GM19452 (cell line): ENCODE measurements at regions not wholly inside any gene's neighbourhood (a gene's known extent, or its start where the extent isn't known, plus 50 kb on each side); places are given as distances from the start of the nearest gene placed in this dataset.

Experiments used
- ATAC-seq: cut with Tn5 transposase; IDR thresholded peaks from one replicate; pipeline ENCODE4 v1.9.1; 2021; ENCODE audit not compliant: unreplicated experiment

DNA sequence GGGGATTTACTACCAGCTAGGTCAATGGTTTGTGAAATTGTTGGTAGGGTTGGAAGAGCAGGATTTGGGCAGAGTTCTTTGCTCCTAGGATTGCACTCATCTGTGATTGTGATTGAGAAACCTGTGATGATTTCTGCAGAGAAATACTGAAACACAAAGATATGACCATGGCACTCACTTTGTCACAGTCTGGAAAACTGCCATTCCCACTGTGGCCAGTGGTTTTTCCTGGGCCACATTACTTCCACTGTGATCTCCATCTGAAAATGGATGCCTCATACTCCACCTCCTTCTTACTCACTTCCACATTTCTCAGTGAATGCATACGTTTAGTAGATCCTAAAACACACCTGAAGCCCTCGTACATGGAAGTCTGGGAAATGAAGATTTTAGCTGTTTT is 593.2 kb downstream of the LMO7 start:
- no peak for ATAC-seq

DNA sequence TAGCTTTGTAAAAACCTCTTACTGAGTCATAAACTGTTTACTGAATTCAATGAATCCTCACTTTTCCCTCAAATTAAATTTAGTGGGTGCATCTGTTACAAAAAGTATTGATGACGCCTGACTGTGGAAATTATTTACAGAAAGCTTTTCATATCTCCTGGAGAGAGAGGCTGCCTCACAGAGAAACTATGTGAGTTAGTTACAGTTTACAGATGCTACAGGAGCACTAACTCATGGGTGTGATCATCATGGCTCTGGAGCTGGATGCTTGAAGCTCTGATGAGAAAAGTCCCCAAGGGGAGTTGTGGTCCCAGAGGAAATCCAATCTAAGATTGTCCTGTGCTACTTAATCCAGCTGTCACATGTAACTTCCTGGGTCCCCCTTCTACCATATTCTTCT is 590.8 kb downstream of the LMO7 start:
- ATAC-seq, result no peak

DNA sequence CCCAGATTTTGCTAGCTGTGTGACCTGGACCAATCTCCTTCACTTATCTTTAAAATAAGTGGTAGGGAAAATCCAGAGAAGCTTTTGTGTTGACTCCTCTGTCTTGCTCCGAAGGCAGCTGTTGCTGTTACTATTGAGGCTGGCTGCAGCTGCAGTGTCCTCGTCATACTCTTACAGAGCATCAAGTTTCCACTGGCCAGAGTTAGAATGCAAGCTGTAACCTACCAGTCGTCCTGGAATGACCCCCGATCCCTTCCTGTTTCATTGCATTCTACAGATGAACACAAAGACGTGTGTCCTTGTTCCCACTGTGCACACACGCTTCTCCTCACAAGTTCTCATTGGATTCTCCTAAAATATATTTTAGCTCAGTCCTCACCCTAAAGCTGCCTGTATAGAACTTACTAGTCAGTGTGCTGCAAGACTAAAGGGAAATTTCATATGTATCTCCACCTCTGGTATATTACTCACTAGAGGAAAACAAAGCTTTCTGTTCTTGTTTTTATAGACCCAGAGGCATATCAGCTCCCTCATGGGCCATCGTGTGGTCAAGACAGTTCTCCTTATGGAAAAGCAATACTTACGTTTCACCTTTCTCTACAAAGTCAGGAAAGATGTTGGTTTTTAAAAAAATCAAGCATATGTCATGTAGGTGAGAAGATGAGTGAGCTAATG is 589.8 kb downstream of the LMO7 start:
- ATAC-seq, result no peak

GRCh38 chr13:76223999-76224398 is 587.9 kb downstream of the LMO7 start:
- no peak for ATAC-seq

GRCh38 chr13:76223565-76223964 is 587.4 kb downstream of the LMO7 start:
- no peak for ATAC-seq

GRCh38 chr13:76222511-76222910 is 586.4 kb downstream of the LMO7 start:
- ATAC-seq, result no peak

DNA sequence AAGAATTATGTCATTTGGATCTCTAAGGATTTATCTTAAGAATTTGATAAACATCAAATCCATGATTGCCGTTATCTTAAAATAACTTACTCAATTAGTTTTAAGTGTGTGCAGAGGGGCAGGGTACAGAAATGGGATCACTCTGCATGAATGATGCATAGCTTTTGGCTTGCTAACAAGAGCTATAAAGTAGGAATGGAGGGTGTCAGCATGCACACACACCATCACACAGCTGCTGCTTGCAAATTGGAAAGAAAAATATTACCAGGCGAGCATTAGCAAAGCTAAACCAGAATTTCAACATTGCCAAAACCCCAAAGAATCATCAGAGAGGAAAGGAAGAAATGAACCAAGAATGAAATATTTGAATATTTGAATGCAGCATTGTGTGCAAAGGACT is 580.6 kb downstream of the LMO7 start:
- no peak for ATAC-seq

DNA sequence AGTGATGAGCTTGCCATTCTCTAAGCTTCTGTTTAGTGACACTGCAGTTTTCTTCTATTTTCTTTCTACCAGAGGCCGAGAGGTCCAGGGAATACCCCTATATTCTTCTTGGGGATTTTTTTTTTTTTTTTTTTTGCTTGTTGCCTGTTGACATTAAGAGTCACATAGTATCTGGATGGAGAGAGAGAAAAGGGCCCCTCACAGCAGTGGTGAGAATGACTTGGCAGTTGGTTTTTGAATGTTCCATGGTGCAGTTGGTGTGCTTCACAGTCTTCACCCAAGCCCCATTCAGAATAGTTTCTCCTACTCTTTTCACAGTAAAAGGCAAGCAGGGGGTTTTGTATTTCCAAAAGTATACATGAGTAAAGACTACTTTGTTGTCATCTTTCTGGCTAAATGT is 577.9 kb downstream of the LMO7 start:
- peak; percentile 10 for ATAC-seq

- ATAC-seq, result peak; percentile 68
These were observed 577.3 kb downstream of the LMO7 start for GRCh38 chr13:76213423-76213904.

GRCh38 chr13:76210262-76210661 is 574.1 kb downstream of the LMO7 start:
- ATAC-seq, result no peak

DNA sequence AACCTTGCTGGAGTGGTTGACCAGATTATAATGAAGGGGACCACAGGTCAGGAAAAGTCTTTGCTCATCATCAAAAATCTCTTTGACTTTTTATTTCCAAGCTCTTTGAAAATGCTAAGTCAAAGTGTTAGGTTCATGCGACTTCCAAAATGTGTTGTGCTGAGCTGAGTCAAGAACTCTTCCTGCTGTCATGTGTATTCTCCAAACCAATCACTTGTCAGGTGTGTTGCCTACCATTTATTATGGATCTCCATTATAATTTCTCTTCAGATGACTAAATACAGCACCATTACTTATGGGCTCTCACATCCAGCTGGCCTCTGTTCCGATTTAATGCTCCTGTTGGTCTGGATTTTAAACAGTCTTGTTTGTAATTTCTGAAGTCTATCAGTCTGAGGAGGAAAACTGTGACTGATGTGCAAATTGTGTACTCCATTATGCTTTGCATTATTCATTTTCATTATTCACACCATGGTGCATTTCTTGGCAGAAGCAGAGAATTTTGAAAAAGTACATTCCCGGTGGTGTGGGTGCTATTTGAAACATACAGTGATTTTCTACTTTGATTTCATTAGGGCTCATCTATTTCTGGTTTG is 562.5 kb downstream of the LMO7 start:
- no peak for ATAC-seq

DNA sequence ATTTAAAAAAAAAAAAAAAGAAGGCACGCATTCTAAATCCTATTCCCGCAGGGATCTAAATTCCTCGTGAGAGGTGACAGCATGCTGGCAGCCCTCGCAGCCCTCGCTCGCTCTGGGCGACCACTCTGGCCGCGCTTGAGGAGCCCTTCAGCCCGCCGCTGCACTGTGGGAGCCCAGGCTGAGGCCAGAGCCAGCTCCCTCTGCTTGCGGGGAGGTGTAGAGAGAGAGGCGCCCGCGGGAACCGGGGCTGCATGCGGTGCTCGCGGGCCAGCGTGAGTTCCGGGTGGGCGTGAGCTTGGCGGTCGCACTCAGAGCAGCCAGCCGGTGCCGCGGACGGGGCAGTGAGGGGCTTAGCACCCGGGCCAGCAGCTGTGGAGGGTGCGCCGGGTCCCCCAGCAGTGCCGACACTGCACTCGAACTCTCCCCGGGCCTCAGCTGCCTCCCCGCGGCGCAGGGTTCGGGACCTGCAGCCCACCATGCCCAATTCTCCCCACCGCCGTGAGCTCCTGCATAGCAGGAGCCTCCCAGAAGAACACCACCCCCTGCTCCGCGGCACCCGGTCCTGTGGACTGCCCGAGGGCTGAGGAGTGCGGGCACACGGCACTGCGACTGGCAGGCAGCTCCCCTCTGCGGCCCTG is 553.9 kb downstream of the LMO7 start:
- no peak for ATAC-seq

GRCh38 chr13:76175961-76176725 is 540.0 kb downstream of the LMO7 start:
- ATAC-seq, result no peak

- ATAC-seq, result no peak
These were observed 532.5 kb downstream of the LMO7 start for GRCh38 chr13:76168661-76169060.

GRCh38 chr13:76164290-76164689 is 528.2 kb downstream of the LMO7 start:
- ATAC-seq, result no peak

DNA sequence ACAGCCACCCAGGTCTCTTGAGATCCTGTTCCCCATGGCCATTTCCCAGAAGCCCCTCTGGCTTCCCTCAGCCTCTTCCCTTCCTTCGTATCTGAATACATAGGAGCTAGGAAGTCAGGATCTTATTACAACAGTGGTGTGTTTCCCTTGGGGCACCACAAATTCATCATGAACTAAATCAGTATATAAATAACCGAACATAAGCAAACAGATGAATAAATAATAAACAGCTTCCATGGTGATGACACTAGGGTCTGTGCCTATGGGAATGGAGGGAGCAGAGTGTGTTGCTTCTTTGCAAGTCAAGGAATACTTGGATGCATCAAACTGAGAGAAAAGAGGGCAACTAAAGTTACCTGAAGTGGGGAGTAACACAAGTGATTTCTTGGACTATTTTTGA is 527.6 kb downstream of the LMO7 start:
- ATAC-seq, result no peak

GRCh38 chr13:76160961-76161925 is 525.1 kb downstream of the LMO7 start:
- ATAC-seq, result no peak

- no peak for ATAC-seq
These were observed 524.4 kb downstream of the LMO7 start for GRCh38 chr13:76160506-76160905.

DNA sequence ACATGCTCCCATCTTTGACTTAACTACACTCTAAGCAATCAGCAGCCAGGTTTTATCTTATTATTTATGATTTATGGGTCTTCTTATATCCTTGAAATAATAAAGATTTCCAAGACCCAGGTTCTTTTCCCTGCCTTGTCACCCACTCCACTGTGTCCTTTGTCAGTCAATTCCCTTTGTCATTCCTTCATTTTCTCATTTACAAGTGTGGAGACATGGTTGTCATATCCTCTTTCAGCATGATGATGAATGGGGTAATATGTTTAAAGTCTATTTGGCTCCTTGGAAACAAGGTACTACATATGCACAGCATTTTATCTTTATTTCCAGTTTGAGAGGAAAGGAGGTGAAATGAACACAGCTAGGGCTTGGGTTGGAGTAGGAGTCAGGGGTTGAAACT is 521.8 kb downstream of the LMO7 start:
- no peak for ATAC-seq

- no peak for ATAC-seq
These were observed 517.1 kb downstream of the LMO7 start for GRCh38 chr13:76153239-76153638.

- no peak for ATAC-seq
These were observed 512.8 kb downstream of the LMO7 start for GRCh38 chr13:76148926-76149325.
